Lower leg skin (tissue), 4 donors: ENCODE measurements at regions not wholly inside any gene's neighbourhood (a gene's known extent, or its start where the extent isn't known, plus 50 kb on each side); places are given as distances from the start of the nearest gene placed in this dataset.

Experiments used
- DNase-seq, 2 donors: peaks; one replicate each; pipeline ENCODE4 v3.0.0-alpha.2; 2019; ENCODE audit warnings: low spot score in 2 of 2
- H3K4me3 ChIP-seq: fragments of 200-600 bp; sonication (generic); 2 replicates; pipeline ENCODE4 v1.5.1; 2017; ENCODE audit warnings: mild to moderate bottlenecking, low read depth; ENCODE audit not compliant: poor library complexity, severe bottlenecking
- POLR2A ChIP-seq, 2 donors: fragments of 450-650 bp; IDR thresholded peaks; one replicate each; pipeline ENCODE4 v1.6.1; 2016 to 2017; ENCODE audit warnings: antibody characterized with exemption in 2 of 2, mild to moderate bottlenecking in 1 of 2, moderate library complexity in 1 of 2
- WGBS, 2 donors: methylation state at CpG; one replicate each; pipeline ENCODE4 v1.1.5; 2018; 5-methylcytosine and 5-hydroxymethylcytosine counted together
- intact Hi-C: fragments of 100-400 bp; cut with DNase I; formaldehyde crosslinking; loops from one replicate; pipeline ENCODE4 v1.15.0; 2023; ENCODE audit warnings: low total_unique reads
- TF ChIP-seq, protein P1 (sequence below), 3 donors: fragments of 450-650 bp; IDR thresholded peaks; one replicate each; pipeline ENCODE4 v1.5.1; 2016; ENCODE audit warnings: antibody characterized with exemption in 3 of 3, mild to moderate bottlenecking in 3 of 3, moderate library complexity in 2 of 3

DNA sequence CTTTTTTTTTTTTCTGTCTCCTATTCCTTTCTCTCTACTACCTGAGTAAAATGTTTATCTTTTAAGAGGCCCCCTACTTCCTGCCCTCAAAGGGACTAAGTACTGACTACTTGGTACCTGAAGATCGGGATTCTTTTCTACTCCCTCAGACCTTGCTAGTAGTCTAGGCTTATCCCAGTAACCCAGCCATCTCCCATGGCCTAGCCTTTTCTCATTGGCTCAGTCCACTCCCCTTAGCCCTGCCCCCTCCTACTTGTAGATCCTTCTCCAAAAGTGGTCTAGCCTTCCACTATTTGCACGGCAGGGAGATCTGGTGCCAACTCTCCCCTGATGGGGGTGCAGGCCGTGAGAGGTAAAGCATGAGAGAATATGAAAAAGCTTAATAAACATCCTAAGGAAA is 133.7 kb downstream of the RCN1 start:
- 72 to 81% methylated on average over 3 of the region's 3 CpGs for WGBS, 2 donors
- intact Hi-C loops: no loop called here
- H3K4me3 ChIP-seq: no peak overlapping the region
- TF ChIP-seq, protein P1, sequence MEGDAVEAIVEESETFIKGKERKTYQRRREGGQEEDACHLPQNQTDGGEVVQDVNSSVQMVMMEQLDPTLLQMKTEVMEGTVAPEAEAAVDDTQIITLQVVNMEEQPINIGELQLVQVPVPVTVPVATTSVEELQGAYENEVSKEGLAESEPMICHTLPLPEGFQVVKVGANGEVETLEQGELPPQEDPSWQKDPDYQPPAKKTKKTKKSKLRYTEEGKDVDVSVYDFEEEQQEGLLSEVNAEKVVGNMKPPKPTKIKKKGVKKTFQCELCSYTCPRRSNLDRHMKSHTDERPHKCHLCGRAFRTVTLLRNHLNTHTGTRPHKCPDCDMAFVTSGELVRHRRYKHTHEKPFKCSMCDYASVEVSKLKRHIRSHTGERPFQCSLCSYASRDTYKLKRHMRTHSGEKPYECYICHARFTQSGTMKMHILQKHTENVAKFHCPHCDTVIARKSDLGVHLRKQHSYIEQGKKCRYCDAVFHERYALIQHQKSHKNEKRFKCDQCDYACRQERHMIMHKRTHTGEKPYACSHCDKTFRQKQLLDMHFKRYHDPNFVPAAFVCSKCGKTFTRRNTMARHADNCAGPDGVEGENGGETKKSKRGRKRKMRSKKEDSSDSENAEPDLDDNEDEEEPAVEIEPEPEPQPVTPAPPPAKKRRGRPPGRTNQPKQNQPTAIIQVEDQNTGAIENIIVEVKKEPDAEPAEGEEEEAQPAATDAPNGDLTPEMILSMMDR (IDR thresholded peaks at IDR 0.05): no peak
- no peak for TF ChIP-seq POLR2A (IDR thresholded peaks at IDR 0.05)
- no peak for DNase-seq

DNA sequence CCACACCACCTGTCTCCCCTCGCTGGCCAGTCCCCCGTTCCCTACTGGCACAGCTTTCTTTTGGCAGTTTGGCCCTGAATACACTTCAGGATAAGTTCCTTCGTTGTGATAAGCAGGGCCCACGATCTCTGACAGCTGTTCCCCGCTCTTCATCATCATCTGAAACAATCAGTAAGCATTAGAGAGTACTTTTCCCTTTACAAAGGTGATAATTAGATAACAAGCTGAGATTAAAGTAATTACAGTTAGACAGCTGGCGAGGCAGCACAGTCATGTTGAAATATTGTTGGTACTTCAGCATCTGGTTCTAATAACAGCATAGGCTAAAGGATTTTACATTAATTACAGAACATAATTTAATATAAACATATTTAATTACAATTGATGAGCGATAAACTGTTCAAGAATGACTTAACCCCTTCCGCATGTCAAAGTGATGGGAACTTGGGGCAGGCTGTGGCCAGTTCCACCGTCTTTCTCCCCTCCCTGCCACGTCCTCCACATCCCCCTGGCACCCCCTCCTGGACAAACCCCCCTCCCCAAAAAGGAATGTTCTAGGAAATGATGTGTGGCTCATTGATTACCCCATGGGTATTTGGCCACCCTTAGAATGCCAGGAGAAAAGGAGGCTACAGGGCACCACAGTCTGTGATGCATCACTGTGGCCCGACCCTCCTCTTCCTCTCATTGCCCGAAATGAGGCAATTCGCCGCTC is 134.9 kb downstream of the RCN1 start:
- no peak overlapping the region for H3K4me3 ChIP-seq
- peak in 1 of 2 donors; percentile 37 for DNase-seq
- TF ChIP-seq POLR2A (IDR thresholded peaks at IDR 0.05): no peak
- TF ChIP-seq, protein P1 (IDR thresholded peaks at IDR 0.05): no peak
- intact Hi-C loops: no loop called here
- 67 to 72% methylated on average over 14 of the region's 14 CpGs for WGBS, 2 donors

DNA sequence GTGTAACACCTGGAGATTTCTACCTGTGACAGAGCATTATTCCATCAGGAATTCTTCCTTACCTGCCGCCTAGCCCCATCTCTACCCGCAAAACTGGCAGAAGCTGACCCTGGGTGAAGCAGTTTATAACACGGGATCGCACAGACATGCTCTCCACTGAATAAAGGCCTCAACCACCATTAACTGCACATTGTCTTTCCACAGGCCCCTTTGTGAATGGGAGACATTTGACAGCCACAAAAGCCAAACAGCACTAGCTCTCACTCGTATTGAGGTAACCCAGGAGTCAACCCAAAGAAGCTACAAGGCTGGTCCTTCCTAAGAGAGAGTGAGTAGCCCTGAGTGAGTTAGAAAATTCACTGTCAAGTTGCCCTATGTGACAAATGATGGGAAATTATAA is 135.6 kb downstream of the RCN1 start:
- peak in 1 of 2 donors; percentile 1 for DNase-seq
- intact Hi-C loops: no loop called here
- 77 to 85% methylated on average over 5 of the region's 5 CpGs for WGBS, 2 donors
- no peak for TF ChIP-seq POLR2A (IDR thresholded peaks at IDR 0.05)
- TF ChIP-seq, protein P1 (IDR thresholded peaks at IDR 0.05): no peak
- no peak overlapping the region for H3K4me3 ChIP-seq

DNA sequence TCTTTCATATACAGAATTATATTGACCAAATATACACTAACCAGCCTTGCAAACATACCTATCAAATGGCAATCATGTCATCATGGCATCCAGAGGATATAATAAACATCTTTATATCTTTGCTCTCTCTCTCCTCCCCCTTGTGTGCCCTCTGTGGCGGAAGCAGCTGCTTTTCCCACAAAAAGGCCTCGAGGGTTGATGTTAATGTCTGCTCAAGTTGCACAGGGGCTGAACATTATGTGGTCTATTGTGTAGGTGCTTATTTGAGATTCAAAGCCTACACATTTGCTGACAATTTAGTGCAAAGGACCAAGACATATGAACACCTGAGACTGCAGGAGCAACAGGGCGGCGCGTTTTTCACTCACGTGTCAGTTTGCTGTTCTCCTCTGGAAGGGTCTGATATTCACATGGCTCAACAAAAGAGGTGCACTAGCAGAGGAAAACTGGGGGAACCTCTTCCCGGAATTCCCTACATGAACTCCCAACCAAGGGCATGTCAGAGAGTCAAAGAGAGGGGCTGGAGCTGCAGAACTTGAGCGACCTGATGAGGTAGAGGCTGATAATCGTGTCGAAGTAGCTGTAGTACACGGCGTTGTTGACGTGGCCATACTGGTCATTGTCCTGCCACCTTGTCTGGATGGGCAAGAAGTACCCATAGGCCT is 138.8 kb downstream of the RCN1 start:
- intact Hi-C loops: no loop called here
- 87% methylated on average over 13 of the region's 13 CpGs for WGBS, 2 donors
- DNase-seq: peak in 1 of 2 donors; percentile 59

DNA sequence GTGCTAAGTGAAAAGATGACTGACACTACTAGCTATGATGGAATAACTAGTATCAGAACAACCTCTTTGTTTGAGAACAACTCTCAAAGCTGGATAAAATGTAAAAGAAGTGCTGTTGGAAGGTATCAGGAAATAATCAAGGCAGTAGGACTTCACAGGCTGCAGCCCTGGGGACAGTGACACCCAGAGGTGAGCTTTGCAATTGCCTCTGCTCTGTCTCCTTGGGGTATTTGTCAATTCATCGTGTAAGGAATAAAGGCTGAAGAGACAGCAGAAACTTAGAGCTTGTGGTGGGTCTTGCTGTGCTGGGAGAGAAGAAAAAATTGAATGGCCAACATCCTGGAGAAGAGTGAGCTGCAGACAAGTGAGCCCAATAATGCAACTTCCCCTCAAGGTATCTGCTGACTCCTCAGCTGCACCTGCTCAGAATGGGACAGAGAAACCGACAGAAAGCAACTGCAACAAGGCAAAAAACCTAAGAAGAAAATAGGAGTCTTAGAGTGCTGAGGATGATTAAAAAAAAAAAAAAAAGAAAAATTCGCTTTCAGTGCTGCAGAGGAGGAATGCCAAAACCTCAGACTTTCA is 141.1 kb downstream of the RCN1 start:
- H3K4me3 ChIP-seq: no peak overlapping the region
- TF ChIP-seq POLR2A (IDR thresholded peaks at IDR 0.05): no peak
- TF ChIP-seq, protein P1 (IDR thresholded peaks at IDR 0.05): no peak
- 50 to 56% methylated on average over 3 of the region's 3 CpGs for WGBS, 2 donors
- intact Hi-C loops: no loop called here
- no peak for DNase-seq

More for the DNA sequence above, 138.8 kb downstream of the RCN1 start:
- H3K4me3 ChIP-seq: no peak overlapping the region
- TF ChIP-seq, protein P1 (IDR thresholded peaks at IDR 0.05): no peak
- no peak for TF ChIP-seq POLR2A (IDR thresholded peaks at IDR 0.05)
